CD8-positive, alpha-beta memory T cell (primary cell): ENCODE measurements at regions not wholly inside any gene's neighbourhood (a gene's known extent, or its start where the extent isn't known, plus 50 kb on each side); places are given as distances from the start of the nearest gene placed in this dataset.
"Not testable (repeated sequence)": the region's sequence is repeated elsewhere in the genome, so short reads cannot be mapped to it uniquely, and the experiment has no call there.

ENCODE experiments used
- CTCF ChIA-PET: fragments of 350-600 bp; sonication (Branson Sonifier 250); formaldehyde crosslinking; loops from one replicate; lab custom pipeline; 2021; ENCODE audit warnings: antibody characterized with exemption; lab: Charles Lee
- POLR2A ChIA-PET: fragments of 350-600 bp; sonication (Branson Sonifier 250); formaldehyde crosslinking; loops from one replicate; lab custom pipeline; 2021; ENCODE audit warnings: antibody characterized with exemption; lab: Charles Lee
- DNase-seq, 5 donors: peaks; one replicate each; pipeline versions ENCODE4 v3.0.0 to v3.0.0-alpha.2; 2020 to 2022; ENCODE audit warnings: mixed read lengths in 1 of 5
- H3K27ac ChIP-seq: one replicate; pipeline ENCODE4 v1.7.0; 2013; ENCODE audit warnings: low read depth, mild to moderate bottlenecking, low read length, moderate library complexity
- H3K27me3 ChIP-seq: 2 replicates; pipeline ENCODE4 v1.7.0; 2013; ENCODE audit warnings: low read length, mild to moderate bottlenecking; ENCODE audit not compliant: insufficient read depth, poor library complexity, severe bottlenecking
- H3K36me3 ChIP-seq: 2 replicates; pipeline ENCODE4 v1.7.0; 2013; ENCODE audit warnings: mild to moderate bottlenecking, low read length, moderate library complexity; ENCODE audit not compliant: insufficient read depth
- H3K4me1 ChIP-seq: 2 replicates; pipeline ENCODE4 v1.7.0; 2013; ENCODE audit warnings: mild to moderate bottlenecking, low read length, moderate library complexity; ENCODE audit not compliant: insufficient read depth
- H3K4me3 ChIP-seq: 2 replicates; pipeline ENCODE4 v1.7.0; 2013; ENCODE audit warnings: mild to moderate bottlenecking, low read length
- H3K9me3 ChIP-seq: 2 replicates; pipeline ENCODE4 v1.7.0; 2013; ENCODE audit warnings: mild to moderate bottlenecking, low read length
- H3K27ac Mint-ChIP-seq, 8 donors: one replicate each; pipeline ENCODE4 v1.8.0; 2020 to 2021; ENCODE audit warnings: mixed read lengths in 8 of 8, mild to moderate bottlenecking in 6 of 8, inconsistent platforms in 3 of 8, moderate library complexity in 3 of 8
- H3K27me3 Mint-ChIP-seq, 2 donors: one replicate each; pipeline ENCODE4 v1.8.0; 2020 to 2021; ENCODE audit warnings: mixed read lengths in 2 of 2, mild to moderate bottlenecking in 1 of 2, moderate library complexity in 1 of 2
- H3K36me3 Mint-ChIP-seq, 3 donors: one replicate each; pipeline ENCODE4 v1.8.0; 2020 to 2021; ENCODE audit warnings: mixed read lengths in 3 of 3, inconsistent platforms in 1 of 3, mild to moderate bottlenecking in 1 of 3
- H3K4me1 Mint-ChIP-seq, 3 donors: one replicate each; pipeline ENCODE4 v1.8.0; 2020 to 2021; ENCODE audit warnings: mixed read lengths in 3 of 3, inconsistent platforms in 1 of 3, mild to moderate bottlenecking in 1 of 3
- H3K4me3 Mint-ChIP-seq, 7 donors: one replicate each; pipeline ENCODE4 v1.8.0; 2020 to 2021; ENCODE audit warnings: mixed read lengths in 7 of 7, mild to moderate bottlenecking in 6 of 7, moderate library complexity in 4 of 7, inconsistent platforms in 2 of 7
- H3K9me3 Mint-ChIP-seq, 5 donors: one replicate each; pipeline ENCODE4 v1.8.0; 2020 to 2022; ENCODE audit warnings: mixed read lengths in 5 of 5, mild to moderate bottlenecking in 3 of 5, moderate library complexity in 2 of 5, inconsistent platforms in 1 of 5

DNA sequence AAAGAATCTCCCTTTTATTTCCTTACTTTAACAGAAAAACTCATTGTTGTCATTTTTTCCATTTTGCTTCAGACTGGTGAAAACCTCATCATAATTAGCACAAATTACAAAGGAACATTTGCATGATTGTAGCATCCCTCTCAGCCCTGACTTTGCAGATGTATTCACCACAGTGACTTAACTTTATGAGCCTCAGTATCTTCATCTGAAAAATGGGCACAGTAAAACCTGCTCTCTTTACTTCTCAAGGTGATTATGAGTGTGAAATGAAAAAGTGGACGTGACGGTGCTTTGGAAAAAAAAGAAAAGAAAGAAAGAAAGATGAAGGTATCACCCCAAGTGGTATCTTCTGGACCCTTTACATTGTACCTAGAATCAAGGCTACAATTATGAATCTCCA lies 193.4 kb upstream of the TOX3 start:
- DNase-seq = no peak
- Mint-ChIP-seq H3K4me1 (no peaks in the 10 kb centered on the region), H3K36me3 (peaks cover 0 to 1% (median 0%) of the 10 kb centered on the region in 3 donors), H3K27me3 (peaks cover 0 to under 1% of the 10 kb centered on the region in 2 donors), H3K4me3 (no peak overlapping the region), H3K9me3 (peaks cover 0 to 2% (median 0%) of the 10 kb centered on the region in 5 donors), H3K27ac (no peak overlapping the region)
- Histone ChIP-seq H3K36me3 (no peaks in the 10 kb centered on the region), H3K4me3 (no peak overlapping the region), H3K9me3 (no peaks in the 10 kb centered on the region), H3K27me3 (no peaks in the 10 kb centered on the region), H3K27ac (no peak overlapping the region), H3K4me1 (no peaks in the 10 kb centered on the region)
- POLR2A ChIA-PET = no interaction called here
- CTCF ChIA-PET = no interaction called here

DNA sequence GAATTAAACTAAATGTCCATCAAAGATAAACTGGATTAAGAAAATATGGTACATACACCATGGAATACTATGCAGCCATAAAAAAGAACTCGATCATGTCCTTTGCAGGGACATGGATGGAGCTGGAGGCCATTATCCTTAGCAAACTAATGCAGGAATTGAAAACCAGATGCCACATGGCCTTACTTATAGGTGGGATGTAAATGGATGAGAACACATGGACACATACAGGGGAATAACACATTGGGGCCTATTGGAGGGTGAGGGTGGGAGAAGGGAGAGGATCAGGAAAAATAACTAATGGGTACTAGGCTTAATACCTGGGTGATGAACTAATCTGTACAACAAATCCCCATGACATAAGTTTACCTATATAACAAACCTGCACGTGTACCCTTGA lies 192.0 kb upstream of the TOX3 start:
- CTCF ChIA-PET = not testable (repeated sequence)

DNA sequence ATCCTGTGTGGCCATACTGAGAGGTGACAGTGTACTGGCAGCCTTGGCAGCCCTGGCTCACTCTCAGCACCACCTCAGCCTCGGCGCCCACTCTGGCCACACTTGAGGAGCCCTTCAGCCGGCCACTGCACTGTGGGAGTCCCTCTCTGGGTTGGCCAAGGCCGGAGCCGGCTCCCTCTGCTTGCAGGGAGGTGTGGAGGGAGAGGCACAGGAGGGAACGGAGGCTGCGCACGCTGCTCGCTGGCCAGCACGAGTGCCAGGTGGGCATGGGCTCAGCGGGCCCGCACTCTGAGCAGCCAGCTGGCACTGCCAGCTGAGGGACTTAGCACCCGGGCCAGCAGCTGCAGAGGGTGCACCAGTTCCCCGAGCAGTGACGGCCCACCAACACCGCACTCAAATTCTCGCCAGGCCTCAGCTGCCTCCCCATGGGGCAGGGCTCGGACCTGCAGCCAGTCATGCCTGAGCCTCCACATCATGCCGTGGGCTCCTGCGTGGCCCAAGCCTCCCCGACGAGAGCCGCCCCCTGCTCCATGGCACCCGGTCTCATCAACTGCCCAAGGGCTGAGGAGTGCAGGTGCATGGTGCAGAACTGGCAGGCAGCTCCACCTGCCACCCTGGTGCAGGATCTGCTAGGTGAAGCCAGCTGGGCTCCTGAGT lies 184.4 kb upstream of the TOX3 start:
- DNase-seq = no peak
- no peaks in the 10 kb centered on the region for H3K4me1 ChIP-seq
- ChIA-PET POLR2A (no interaction called here), CTCF (no interaction called here)
- Mint-ChIP-seq H3K27ac (no peak overlapping the region), H3K4me3 (no peak overlapping the region), H3K36me3 (no peaks in the 10 kb centered on the region), H3K4me1 (no peaks in the 10 kb centered on the region), H3K27me3 (peaks cover 0 to 1% of the 10 kb centered on the region in 2 donors), H3K9me3 (peaks cover 0 to 3% (median 0%) of the 10 kb centered on the region in 5 donors)
- H3K27ac ChIP-seq = no peak overlapping the region
- no peaks in the 10 kb centered on the region for H3K27me3 ChIP-seq
- no peaks in the 10 kb centered on the region for H3K36me3 ChIP-seq
- no peaks in the 10 kb centered on the region for H3K9me3 ChIP-seq
- H3K4me3 ChIP-seq = no peak overlapping the region

More for the DNA sequence above, 192.0 kb upstream of the TOX3 start:
- H3K4me1 ChIP-seq, H3K36me3 Mint-ChIP-seq, H3K36me3 ChIP-seq, H3K27me3 ChIP-seq, H3K27ac ChIP-seq, H3K9me3 Mint-ChIP-seq, DNase-seq, H3K9me3 ChIP-seq, H3K4me3 Mint-ChIP-seq, POLR2A ChIA-PET, H3K27ac Mint-ChIP-seq, H3K4me3 ChIP-seq, H3K4me1 Mint-ChIP-seq, H3K27me3 Mint-ChIP-seq: not testable (repeated sequence)

DNA sequence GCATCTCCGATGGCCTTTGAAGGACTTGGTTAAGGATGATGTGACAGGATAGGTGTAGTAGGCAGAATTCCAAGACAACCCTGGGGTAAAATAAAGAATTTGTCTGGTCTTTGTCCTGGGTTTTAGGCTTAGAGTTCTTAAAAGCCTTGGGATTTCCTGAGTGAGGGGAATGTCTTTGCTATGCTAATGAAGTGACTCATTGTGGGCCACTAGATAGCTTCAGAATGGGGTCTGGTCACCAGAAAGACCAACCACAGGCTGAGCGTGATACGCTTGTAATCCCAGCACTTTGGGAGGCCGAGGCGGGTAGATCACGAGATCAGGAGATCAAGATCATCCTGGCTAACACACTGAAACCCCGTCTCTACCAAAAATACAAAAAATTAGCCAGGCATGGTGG lies 182.8 kb upstream of the TOX3 start:
- H3K36me3 Mint-ChIP-seq = no peaks in the 10 kb centered on the region
- peaks cover 0 to 3% (median 0%) of the 10 kb centered on the region in 5 donors for H3K9me3 Mint-ChIP-seq
- no peak overlapping the region for H3K27ac Mint-ChIP-seq
- Histone ChIP-seq H3K36me3 (no peaks in the 10 kb centered on the region), H3K9me3 (no peaks in the 10 kb centered on the region), H3K27me3 (no peaks in the 10 kb centered on the region), H3K4me1 (no peaks in the 10 kb centered on the region), H3K4me3 (no peak overlapping the region), H3K27ac (no peak overlapping the region)
- CTCF ChIA-PET = no interaction called here
- no peaks in the 10 kb centered on the region for H3K27me3 Mint-ChIP-seq
- POLR2A ChIA-PET = no interaction called here
- H3K4me1 Mint-ChIP-seq = no peaks in the 10 kb centered on the region
- no peak for DNase-seq
- H3K4me3 Mint-ChIP-seq = no peak overlapping the region

DNA sequence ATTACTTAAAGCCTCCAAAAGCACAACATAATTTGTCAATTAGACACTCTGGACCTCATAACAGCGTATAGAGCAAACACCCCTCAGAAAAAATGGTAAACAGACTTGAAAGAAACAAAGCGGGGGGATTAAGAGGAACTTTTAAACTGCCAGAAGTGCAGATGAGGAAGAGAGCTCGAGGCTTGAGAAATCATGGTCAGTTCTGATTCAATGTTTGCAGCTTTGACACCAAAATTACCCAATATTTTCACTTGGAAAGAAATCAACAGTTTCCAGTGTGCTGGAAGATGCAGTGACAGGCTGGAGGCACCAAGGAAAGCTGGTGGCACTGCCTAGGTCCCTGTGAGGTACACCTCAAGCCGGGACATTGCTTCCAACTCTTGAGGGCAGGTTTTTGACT lies 180.9 kb upstream of the TOX3 start:
- Histone ChIP-seq H3K36me3 (no peaks in the 10 kb centered on the region), H3K9me3 (no peaks in the 10 kb centered on the region), H3K27ac (no peak overlapping the region), H3K4me1 (no peaks in the 10 kb centered on the region), H3K4me3 (no peak overlapping the region), H3K27me3 (no peaks in the 10 kb centered on the region)
- no peaks in the 10 kb centered on the region for H3K4me1 Mint-ChIP-seq
- H3K27ac Mint-ChIP-seq = no peak overlapping the region
- ChIA-PET POLR2A (no interaction called here), CTCF (no interaction called here)
- no peaks in the 10 kb centered on the region for H3K36me3 Mint-ChIP-seq
- H3K9me3 Mint-ChIP-seq = peaks cover 0 to 6% (median 0%) of the 10 kb centered on the region in 5 donors
- H3K4me3 Mint-ChIP-seq = no peak overlapping the region
- no peaks in the 10 kb centered on the region for H3K27me3 Mint-ChIP-seq
- DNase-seq = no peak

DNA sequence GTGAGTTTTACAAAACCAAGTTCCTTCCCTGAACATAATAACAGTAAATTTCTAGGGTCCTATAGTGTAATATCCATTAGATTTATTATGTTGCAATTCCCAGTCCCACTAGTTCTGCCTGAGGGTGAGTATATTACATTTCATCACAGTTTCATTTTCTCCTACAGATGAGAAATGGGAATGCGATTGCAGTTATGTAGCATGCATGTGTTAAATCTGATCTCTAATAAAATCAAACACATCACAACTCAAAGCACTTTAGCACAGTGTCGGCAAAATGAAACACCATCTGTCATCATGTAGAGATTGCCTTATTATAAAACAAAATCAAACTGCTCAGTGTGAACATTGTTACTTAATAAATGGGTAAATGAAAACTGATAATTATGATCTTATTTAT lies 180.5 kb upstream of the TOX3 start:
- Histone ChIP-seq H3K9me3 (no peaks in the 10 kb centered on the region), H3K36me3 (no peaks in the 10 kb centered on the region), H3K4me1 (no peaks in the 10 kb centered on the region), H3K27me3 (no peaks in the 10 kb centered on the region), H3K4me3 (no peak overlapping the region), H3K27ac (no peak overlapping the region)
- DNase-seq = no peak
- ChIA-PET CTCF (no interaction called here), POLR2A (no interaction called here)
- Mint-ChIP-seq H3K9me3 (peaks cover 0 to 4% (median 0%) of the 10 kb centered on the region in 5 donors), H3K27ac (no peak overlapping the region), H3K4me1 (no peaks in the 10 kb centered on the region), H3K36me3 (no peaks in the 10 kb centered on the region), H3K27me3 (no peaks in the 10 kb centered on the region), H3K4me3 (no peak overlapping the region)

DNA sequence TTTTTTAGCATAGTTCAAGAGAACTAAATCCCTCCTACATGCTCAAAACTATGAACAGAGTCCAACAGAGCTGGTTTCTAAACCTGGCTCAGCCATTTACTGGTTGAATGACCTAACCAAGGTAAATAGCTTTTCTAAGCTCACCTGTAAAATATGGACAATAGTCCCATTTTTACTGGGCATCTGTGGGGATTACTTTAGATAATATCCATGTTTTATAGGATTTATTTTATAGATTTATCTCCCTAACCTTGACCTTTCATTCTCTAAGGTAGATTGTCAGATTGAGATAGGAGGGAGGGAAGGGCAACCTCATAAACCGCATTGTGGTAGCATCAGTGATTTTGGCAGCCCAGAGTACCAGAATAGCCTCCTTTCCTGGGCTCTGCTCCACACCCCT lies 178.5 kb upstream of the TOX3 start:
- Histone ChIP-seq H3K4me3 (no peak overlapping the region), H3K36me3 (no peaks in the 10 kb centered on the region), H3K27me3 (no peaks in the 10 kb centered on the region), H3K9me3 (no peaks in the 10 kb centered on the region), H3K27ac (no peak overlapping the region), H3K4me1 (no peaks in the 10 kb centered on the region)
- H3K27me3 Mint-ChIP-seq = no peaks in the 10 kb centered on the region
- H3K36me3 Mint-ChIP-seq = no peaks in the 10 kb centered on the region
- H3K27ac Mint-ChIP-seq = no peak overlapping the region
- CTCF ChIA-PET = no interaction called here
- no peak for DNase-seq
- no peak overlapping the region for H3K4me3 Mint-ChIP-seq
- POLR2A ChIA-PET = no interaction called here
- H3K4me1 Mint-ChIP-seq = no peaks in the 10 kb centered on the region
- peaks cover 0 to 3% (median 2%) of the 10 kb centered on the region in 5 donors for H3K9me3 Mint-ChIP-seq

DNA sequence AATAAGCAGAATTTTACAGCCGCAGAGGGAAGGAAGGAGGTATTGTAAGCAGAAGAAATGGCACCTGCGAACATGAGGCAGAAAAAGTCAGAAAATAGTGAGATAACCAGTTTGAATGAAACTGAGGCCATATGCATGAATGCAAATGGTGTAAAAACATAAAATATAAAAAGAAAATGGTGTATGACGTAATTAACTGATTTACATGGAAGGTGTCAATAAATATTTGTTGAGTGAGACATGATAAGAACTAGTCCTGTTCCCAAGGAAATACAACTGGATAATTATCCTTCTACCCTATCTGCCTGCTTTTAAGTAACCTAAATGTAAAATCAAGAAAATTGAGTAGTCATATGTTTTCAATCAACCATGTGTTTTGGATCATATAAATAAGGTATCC lies 178.1 kb upstream of the TOX3 start:
- Mint-ChIP-seq H3K27ac (no peak overlapping the region), H3K27me3 (no peaks in the 10 kb centered on the region), H3K9me3 (peaks cover 0 to 3% (median 2%) of the 10 kb centered on the region in 5 donors), H3K4me3 (no peak overlapping the region), H3K36me3 (no peaks in the 10 kb centered on the region), H3K4me1 (no peaks in the 10 kb centered on the region)
- H3K4me1 ChIP-seq = no peaks in the 10 kb centered on the region
- no peak overlapping the region for H3K27ac ChIP-seq
- no peaks in the 10 kb centered on the region for H3K27me3 ChIP-seq
- H3K9me3 ChIP-seq = no peaks in the 10 kb centered on the region
- no peak overlapping the region for H3K4me3 ChIP-seq
- no peak for DNase-seq
- ChIA-PET POLR2A (no interaction called here), CTCF (no interaction called here)
- no peaks in the 10 kb centered on the region for H3K36me3 ChIP-seq
